ENCODE measurements at regions not wholly inside any gene's neighbourhood (a gene's known extent, or its start where the extent isn't known, plus 50 kb on each side); places are given as distances from the start of the nearest gene placed in this dataset.

DNA sequence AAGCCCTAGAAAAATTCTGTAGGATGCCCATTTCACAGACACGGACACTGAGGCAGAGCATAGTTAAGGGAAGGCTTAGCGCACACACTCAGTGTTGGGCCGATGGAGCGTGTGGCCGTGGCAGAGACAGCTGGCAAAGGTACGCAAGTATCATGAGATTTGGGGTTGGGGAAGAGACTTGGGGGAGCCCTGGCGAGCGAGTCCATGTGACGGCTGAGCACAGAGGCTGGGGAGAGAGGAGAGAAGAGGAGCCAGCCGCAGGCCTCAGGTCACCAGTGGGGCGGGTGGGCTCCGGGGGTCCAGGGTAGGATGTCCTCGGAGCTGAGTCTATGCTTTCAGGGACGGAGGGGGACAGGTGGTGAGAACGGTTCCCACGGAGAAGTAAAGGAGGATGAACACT, 311.3 kb downstream of the CTTN start:
- FAIRE-seq (no peak), DNase-seq (ENCODE audit: low spot score) (no peak), ATAC-seq (no peak)
- Histone ChIP-seq H3K27ac (ENCODE audit: extremely low read length, insufficient read depth, low read length) (no peak overlapping the region), H3K27me3 (ENCODE audit: control insufficient read depth in 1 of 2, insufficient read depth in 2 of 2, low read length in 2 of 2) (no peaks in the 10 kb centered on the region), H3K79me2 (ENCODE audit: insufficient read depth, low read length) (no peaks in the 10 kb centered on the region), H3K4me2 (ENCODE audit: low read depth, low read length) (no peak overlapping the region), H3K9ac (ENCODE audit: insufficient read depth, low read depth, low read length) (no peak overlapping the region), H4K20me1 (ENCODE audit: insufficient read depth, low read length) (0 out of 2 replicates have a peak, but pooled peaks cover 5% of the 10 kb centered on the region), H3K4me3 (replicated peaks in 1 of 3; ENCODE audit: insufficient read depth in 1 of 3, low read depth in 2 of 3, low read length in 3 of 3) (no peak overlapping the region), H3K4me1 (ENCODE audit: insufficient read depth, low read length) (peaks cover 8% of the 10 kb centered on the region; the same call in 1 of the 2 replicates), H3K36me3 (replicated peaks in 1 of 2; ENCODE audit: control insufficient read depth in 1 of 2, insufficient read depth in 2 of 2, low read length in 2 of 2) (peaks cover 3 to 21% of the 10 kb centered on the region in 2 experiments; a peak in 4 of 5 replicates), H2AFZ (ENCODE audit: low read length) (no peak overlapping the region), H3K9me3 (ENCODE audit: low read length) (no peaks in the 10 kb centered on the region)
- 98% methylated on average over 16 of the region's 16 CpGs for WGBS (ENCODE audit: low lambda C conversion rate)
- TF ChIP-seq RELA (CRISPR knock-in tag; IDR thresholded peaks at IDR 0.05) (no peak), ZNF629 (CRISPR knock-in tag; conservative IDR thresholded peaks at IDR 0.05) (peak; percentile 81)
- in situ Hi-C loops (cut with HindIII; ENCODE audit: extremely low pct_ligation_motif_present, low pct_unique_long_range_greater_than_20kb): no loop called here
- POLR2A ChIA-PET: no interaction called here
- BruUV-seq (replicated peaks): no TSS peak
- intact Hi-C loops (cut with micrococcal nuclease; ENCODE audit: unreplicated experiment): no loop called here
- CTCF ChIA-PET (ENCODE audit: low intra/inter-chr PET ratio, low total read pairs): no interaction called here

DNA sequence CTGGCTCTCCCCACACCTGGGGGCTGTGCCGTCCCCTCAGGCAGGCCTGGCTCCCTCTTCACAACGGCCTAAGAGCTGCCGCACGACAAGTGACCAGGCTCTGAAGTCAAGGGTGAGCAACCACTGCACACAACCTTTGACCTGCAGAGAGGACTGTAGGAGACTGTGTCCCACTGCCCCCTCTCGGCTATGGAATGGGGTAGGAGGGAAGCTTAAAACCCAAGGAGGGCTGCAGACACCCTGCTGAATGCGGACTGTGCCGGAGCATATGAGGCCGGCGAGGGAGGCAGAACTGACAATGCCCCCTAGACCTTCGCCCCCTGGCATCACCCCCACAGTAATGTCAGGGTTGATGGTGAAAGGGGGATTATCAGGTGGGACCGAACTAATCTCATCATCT, 311.9 kb downstream of the CTTN start:
- no peak; the same call in 1 of the 3 replicates for ATAC-seq
- in situ Hi-C loops (cut with HindIII; ENCODE audit: extremely low pct_ligation_motif_present, low pct_unique_long_range_greater_than_20kb) (no loop called here), intact Hi-C loops (cut with micrococcal nuclease; ENCODE audit: unreplicated experiment) (no loop called here)
- no peak overlapping the region for H3K27ac ChIP-seq (ENCODE audit: extremely low read length, insufficient read depth, low read length)
- no peak overlapping the region for H3K9ac ChIP-seq (ENCODE audit: insufficient read depth, low read depth, low read length)
- peaks cover 3 to 21% of the 10 kb centered on the region in 2 experiments; a peak in 4 of 5 replicates for H3K36me3 ChIP-seq (replicated peaks in 1 of 2; ENCODE audit: control insufficient read depth in 1 of 2, insufficient read depth in 2 of 2, low read length in 2 of 2)
- H3K4me2 ChIP-seq (ENCODE audit: low read depth, low read length): no peak overlapping the region
- no TSS peak for BruUV-seq (replicated peaks)
- ChIA-PET CTCF (ENCODE audit: low intra/inter-chr PET ratio, low total read pairs) (no interaction called here), POLR2A (no interaction called here)
- 0 out of 2 replicates have a peak, but pooled peaks cover 5% of the 10 kb centered on the region for H3K4me1 ChIP-seq (ENCODE audit: insufficient read depth, low read length)
- WGBS (ENCODE audit: low lambda C conversion rate): 99% methylated on average over 11 of the region's 11 CpGs
- no peaks in the 10 kb centered on the region for H3K27me3 ChIP-seq (ENCODE audit: control insufficient read depth in 1 of 2, insufficient read depth in 2 of 2, low read length in 2 of 2)
- FAIRE-seq: no peak
- no peak overlapping the region for H3K4me3 ChIP-seq (replicated peaks in 1 of 3; ENCODE audit: insufficient read depth in 1 of 3, low read depth in 2 of 3, low read length in 3 of 3)
- H2AFZ ChIP-seq (ENCODE audit: low read length): no peak overlapping the region
- no peak for DNase-seq (ENCODE audit: low spot score)
- 0 out of 2 replicates have a peak, but pooled peaks cover 5% of the 10 kb centered on the region for H4K20me1 ChIP-seq (ENCODE audit: insufficient read depth, low read length)
- no peaks in the 10 kb centered on the region for H3K79me2 ChIP-seq (ENCODE audit: insufficient read depth, low read length)
- no peaks in the 10 kb centered on the region for H3K9me3 ChIP-seq (ENCODE audit: low read length)
- TF ChIP-seq ZNF33A (CRISPR knock-in tag; IDR thresholded peaks at IDR 0.05; ENCODE audit: borderline replicate concordance) (no peak), HMGA1 (CRISPR knock-in tag; conservative IDR thresholded peaks at IDR 0.05) (no peak), SP140L (CRISPR knock-in tag; IDR thresholded peaks at IDR 0.05; ENCODE audit: borderline replicate concordance) (no peak), KLF12 (CRISPR knock-in tag; IDR thresholded peaks at IDR 0.05; ENCODE audit: borderline replicate concordance) (no peak), RAD21 (CRISPR knock-in tag; IDR thresholded peaks at IDR 0.05) (no peak), SIX1 (CRISPR knock-in tag; IDR thresholded peaks at IDR 0.05; ENCODE audit: borderline replicate concordance) (no peak)
- TF ChIP-seq, protein P1, sequence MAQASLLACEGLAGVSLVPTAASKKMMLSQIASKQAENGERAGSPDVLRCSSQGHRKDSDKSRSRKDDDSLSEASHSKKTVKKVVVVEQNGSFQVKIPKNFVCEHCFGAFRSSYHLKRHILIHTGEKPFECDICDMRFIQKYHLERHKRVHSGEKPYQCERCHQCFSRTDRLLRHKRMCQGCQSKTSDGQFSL (CRISPR knock-in tag; IDR thresholded peaks at IDR 0.05): no peak
- TF ChIP-seq, protein P2, sequence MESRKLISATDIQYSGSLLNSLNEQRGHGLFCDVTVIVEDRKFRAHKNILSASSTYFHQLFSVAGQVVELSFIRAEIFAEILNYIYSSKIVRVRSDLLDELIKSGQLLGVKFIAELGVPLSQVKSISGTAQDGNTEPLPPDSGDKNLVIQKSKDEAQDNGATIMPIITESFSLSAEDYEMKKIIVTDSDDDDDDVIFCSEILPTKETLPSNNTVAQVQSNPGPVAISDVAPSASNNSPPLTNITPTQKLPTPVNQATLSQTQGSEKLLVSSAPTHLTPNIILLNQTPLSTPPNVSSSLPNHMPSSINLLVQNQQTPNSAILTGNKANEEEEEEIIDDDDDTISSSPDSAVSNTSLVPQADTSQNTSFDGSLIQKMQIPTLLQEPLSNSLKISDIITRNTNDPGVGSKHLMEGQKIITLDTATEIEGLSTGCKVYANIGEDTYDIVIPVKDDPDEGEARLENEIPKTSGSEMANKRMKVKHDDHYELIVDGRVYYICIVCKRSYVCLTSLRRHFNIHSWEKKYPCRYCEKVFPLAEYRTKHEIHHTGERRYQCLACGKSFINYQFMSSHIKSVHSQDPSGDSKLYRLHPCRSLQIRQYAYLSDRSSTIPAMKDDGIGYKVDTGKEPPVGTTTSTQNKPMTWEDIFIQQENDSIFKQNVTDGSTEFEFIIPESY (CRISPR knock-in tag; IDR thresholded peaks at IDR 0.05): no peak
- TF ChIP-seq, protein P3, sequence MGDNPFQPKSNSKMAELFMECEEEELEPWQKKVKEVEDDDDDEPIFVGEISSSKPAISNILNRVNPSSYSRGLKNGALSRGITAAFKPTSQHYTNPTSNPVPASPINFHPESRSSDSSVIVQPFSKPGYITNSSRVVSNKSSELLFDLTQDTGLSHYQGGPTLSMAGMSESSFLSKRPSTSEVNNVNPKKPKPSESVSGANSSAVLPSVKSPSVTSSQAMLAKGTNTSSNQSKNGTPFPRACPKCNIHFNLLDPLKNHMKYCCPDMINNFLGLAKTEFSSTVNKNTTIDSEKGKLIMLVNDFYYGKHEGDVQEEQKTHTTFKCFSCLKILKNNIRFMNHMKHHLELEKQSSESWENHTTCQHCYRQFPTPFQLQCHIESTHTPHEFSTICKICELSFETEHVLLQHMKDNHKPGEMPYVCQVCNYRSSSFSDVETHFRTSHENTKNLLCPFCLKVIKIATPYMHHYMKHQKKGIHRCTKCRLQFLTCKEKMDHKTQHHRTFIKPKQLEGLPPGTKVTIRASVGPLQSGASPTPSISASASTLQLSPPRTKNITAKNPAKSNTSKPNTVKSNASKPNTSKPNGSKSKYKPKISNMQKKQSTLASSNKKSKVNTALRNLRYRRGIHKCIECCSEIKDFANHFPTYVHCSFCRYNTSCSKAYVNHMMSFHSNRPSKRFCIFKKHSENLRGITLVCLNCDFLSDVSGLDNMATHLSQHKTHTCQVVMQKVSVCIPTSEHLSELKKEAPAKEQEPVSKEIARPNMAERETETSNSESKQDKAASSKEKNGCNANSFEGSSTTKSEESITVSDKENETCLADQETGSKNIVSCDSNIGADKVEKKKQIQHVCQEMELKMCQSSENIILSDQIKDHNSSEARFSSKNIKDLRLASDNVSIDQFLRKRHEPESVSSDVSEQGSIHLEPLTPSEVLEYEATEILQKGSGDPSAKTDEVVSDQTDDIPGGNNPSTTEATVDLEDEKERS (CRISPR knock-in tag; IDR thresholded peaks at IDR 0.05): no peak
- TF ChIP-seq, protein P4, sequence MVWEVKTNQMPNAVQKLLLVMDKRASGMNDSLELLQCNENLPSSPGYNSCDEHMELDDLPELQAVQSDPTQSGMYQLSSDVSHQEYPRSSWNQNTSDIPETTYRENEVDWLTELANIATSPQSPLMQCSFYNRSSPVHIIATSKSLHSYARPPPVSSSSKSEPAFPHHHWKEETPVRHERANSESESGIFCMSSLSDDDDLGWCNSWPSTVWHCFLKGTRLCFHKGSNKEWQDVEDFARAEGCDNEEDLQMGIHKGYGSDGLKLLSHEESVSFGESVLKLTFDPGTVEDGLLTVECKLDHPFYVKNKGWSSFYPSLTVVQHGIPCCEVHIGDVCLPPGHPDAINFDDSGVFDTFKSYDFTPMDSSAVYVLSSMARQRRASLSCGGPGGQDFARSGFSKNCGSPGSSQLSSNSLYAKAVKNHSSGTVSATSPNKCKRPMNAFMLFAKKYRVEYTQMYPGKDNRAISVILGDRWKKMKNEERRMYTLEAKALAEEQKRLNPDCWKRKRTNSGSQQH (CRISPR knock-in tag; IDR thresholded peaks at IDR 0.05; ENCODE audit: low read depth): no peak
